ENCODE measurements at regions not wholly inside any gene's neighbourhood (a gene's known extent, or its start where the extent isn't known, plus 50 kb on each side); places are given as distances from the start of the nearest gene placed in this dataset.

- no TSS peak for BruUV-seq (replicated peaks)
- ChIA-PET POLR2A (no interaction called here), CTCF (ENCODE audit: low intra/inter-chr PET ratio, low total read pairs) (interaction anchor here (1.2 kb wide), 1 partner anchor 132 kb away, joined by 4 read pairs; no protein-coding TSS in a partner anchor)
Observed at GRCh38 chr15:83380059-83380458, 67.1 kb upstream of the SH3GL3 start.

GRCh38 chr15:83380682-83381081, 66.5 kb upstream of the SH3GL3 start:
- DNase-seq (ENCODE audit: low spot score) (peak; percentile 37), ATAC-seq (peak; percentile 97), FAIRE-seq (peak; percentile 4)
- ChIA-PET CTCF (ENCODE audit: low intra/inter-chr PET ratio, low total read pairs) (interaction anchor here (1.2 kb wide), 1 partner anchor 133 kb away, joined by 4 read pairs; no protein-coding TSS in a partner anchor), POLR2A (no interaction called here)
- in situ Hi-C loops (cut with HindIII; ENCODE audit: extremely low pct_ligation_motif_present, low pct_unique_long_range_greater_than_20kb): no loop called here
- BruUV-seq (replicated peaks): no TSS peak
- no peaks in the 10 kb centered on the region for H3K4me1 ChIP-seq (ENCODE audit: insufficient read depth, low read length)
- no peaks in the 10 kb centered on the region for H3K79me2 ChIP-seq (ENCODE audit: insufficient read depth, low read length)
- 3% methylated on average over 4 of the region's 4 CpGs for WGBS (ENCODE audit: low lambda C conversion rate)
- no peaks in the 10 kb centered on the region for H3K36me3 ChIP-seq (replicated peaks in 1 of 2; ENCODE audit: control insufficient read depth in 1 of 2, insufficient read depth in 2 of 2, low read length in 2 of 2)
- TF ChIP-seq MEIS2 (CRISPR knock-in tag; IDR thresholded peaks at IDR 0.05) (no peak), PBX3 (CRISPR knock-in tag; IDR thresholded peaks at IDR 0.05; ENCODE audit: borderline replicate concordance) (no peak), STAG1 (CRISPR knock-in tag; IDR thresholded peaks at IDR 0.05) (peak; percentile 70), E2F1 (CRISPR knock-in tag; IDR thresholded peaks at IDR 0.05) (no peak), WIZ (CRISPR knock-in tag; IDR thresholded peaks at IDR 0.05) (no peak), GMEB1 (CRISPR knock-in tag; IDR thresholded peaks at IDR 0.05; ENCODE audit: borderline replicate concordance) (no peak), KAT2B (IDR thresholded peaks at IDR 0.05; ENCODE audit: borderline replicate concordance, low read depth, low read length) (no peak), CTCF (CRISPR knock-in tag; IDR thresholded peaks at IDR 0.05) (peak; percentile 74), SMC3 (IDR thresholded peaks at IDR 0.05; ENCODE audit: low read length) (peak; percentile 43; the same call in 1 of the 2 replicates), STAT5B (CRISPR knock-in tag; IDR thresholded peaks at IDR 0.05) (no peak), ZNF282 (IDR thresholded peaks at IDR 0.05; ENCODE audit: partially characterized antibody) (no peak)
- H4K20me1 ChIP-seq (ENCODE audit: insufficient read depth, low read length): 0 out of 2 replicates have a peak, but pooled peaks cover 2% of the 10 kb centered on the region
- no peak overlapping the region for H3K27ac ChIP-seq (ENCODE audit: extremely low read length, insufficient read depth, low read length)
- intact Hi-C loops (cut with micrococcal nuclease; ENCODE audit: unreplicated experiment): loop anchor here (2.0 kb wide), 1 partner anchor 132 kb away; no protein-coding TSS in a partner anchor
- no peaks in the 10 kb centered on the region for H3K9me3 ChIP-seq (ENCODE audit: low read length)
- peaks cover 0 to 20% of the 10 kb centered on the region in 2 experiments; a peak in 3 of 5 replicates for H3K27me3 ChIP-seq (ENCODE audit: control insufficient read depth in 1 of 2, insufficient read depth in 2 of 2, low read length in 2 of 2)
- H2AFZ ChIP-seq (ENCODE audit: low read length): no peak overlapping the region
- H3K4me3 ChIP-seq (replicated peaks in 1 of 3; ENCODE audit: insufficient read depth in 1 of 3, low read depth in 2 of 3, low read length in 3 of 3): no peak overlapping the region
- no peak overlapping the region for H3K4me2 ChIP-seq (ENCODE audit: low read depth, low read length)
- H3K9ac ChIP-seq (ENCODE audit: insufficient read depth, low read depth, low read length): no peak overlapping the region

More at GRCh38 chr15:83380059-83380458, 67.1 kb upstream of the SH3GL3 start:
- no peaks in the 10 kb centered on the region for H3K79me2 ChIP-seq (ENCODE audit: insufficient read depth, low read length)
- WGBS (ENCODE audit: low lambda C conversion rate): no CpG with 5 or more reads among the region's 2 CpGs
- FAIRE-seq (no peak), DNase-seq (ENCODE audit: low spot score) (no peak), ATAC-seq (no peak)
- no peak overlapping the region for H3K4me2 ChIP-seq (ENCODE audit: low read depth, low read length)
- H3K9ac ChIP-seq (ENCODE audit: insufficient read depth, low read depth, low read length): no peak overlapping the region
- H3K36me3 ChIP-seq (replicated peaks in 1 of 2; ENCODE audit: control insufficient read depth in 1 of 2, insufficient read depth in 2 of 2, low read length in 2 of 2): no peaks in the 10 kb centered on the region
- in situ Hi-C loops (cut with HindIII; ENCODE audit: extremely low pct_ligation_motif_present, low pct_unique_long_range_greater_than_20kb): no loop called here
- H2AFZ ChIP-seq (ENCODE audit: low read length): no peak overlapping the region
- intact Hi-C loops (cut with micrococcal nuclease; ENCODE audit: unreplicated experiment): loop anchor here (2.0 kb wide), 1 partner anchor 131 kb away; no protein-coding TSS in a partner anchor
- no peaks in the 10 kb centered on the region for H3K9me3 ChIP-seq (ENCODE audit: low read length)
- 0 out of 2 replicates have a peak, but pooled peaks cover 2% of the 10 kb centered on the region for H4K20me1 ChIP-seq (ENCODE audit: insufficient read depth, low read length)
- no peak overlapping the region for H3K4me3 ChIP-seq (replicated peaks in 1 of 3; ENCODE audit: insufficient read depth in 1 of 3, low read depth in 2 of 3, low read length in 3 of 3)
- peaks cover 0 to 20% of the 10 kb centered on the region in 2 experiments; a peak in 3 of 5 replicates for H3K27me3 ChIP-seq (ENCODE audit: control insufficient read depth in 1 of 2, insufficient read depth in 2 of 2, low read length in 2 of 2)
- H3K4me1 ChIP-seq (ENCODE audit: insufficient read depth, low read length): no peaks in the 10 kb centered on the region
- TF ChIP-seq ZNF883 (CRISPR knock-in tag; IDR thresholded peaks at IDR 0.05; ENCODE audit: not compliant biosample characterization) (no peak), ZNF605 (CRISPR knock-in tag; IDR thresholded peaks at IDR 0.05) (no peak), ZBTB42 (CRISPR knock-in tag; IDR thresholded peaks at IDR 0.05) (no peak)
- H3K27ac ChIP-seq (ENCODE audit: extremely low read length, insufficient read depth, low read length): no peak overlapping the region
